ENCODE measurements at regions not wholly inside any gene's neighbourhood (a gene's known extent, or its start where the extent isn't known, plus 50 kb on each side); places are given as distances from the start of the nearest gene placed in this dataset.
"Not testable (repeated sequence)": the region's sequence is repeated elsewhere in the genome, so short reads cannot be mapped to it uniquely, and the experiment has no call there.

- TF ChIP-seq CTCF (IDR thresholded peaks at IDR 0.05 in 8 of 11, conservative IDR thresholded peaks at IDR 0.05 in 3 of 11); POLR2AphosphoS5 (IDR thresholded peaks at IDR 0.05): not testable (repeated sequence)
Measured at GRCh38 chr3:198137038-198137835, 177.2 kb downstream of the LMLN start.

Measured in spleen (tissue), 7 donors.